Activated CD4-positive, alpha-beta T cell treated with anti-CD3 and anti-CD28 coated beads for 4 hours (primary cell): ENCODE measurements at regions not wholly inside any gene's neighbourhood (a gene's known extent, or its start where the extent isn't known, plus 50 kb on each side); places are given as distances from the start of the nearest gene placed in this dataset.
"Not testable (repeated sequence)": the region's sequence is repeated elsewhere in the genome, so short reads cannot be mapped to it uniquely, and the experiment has no call there.

ENCODE experiments used
- DNase-seq, 2 donors: peaks; one replicate each; pipeline ENCODE4 v3.0.0-alpha.2; 2020

DNA sequence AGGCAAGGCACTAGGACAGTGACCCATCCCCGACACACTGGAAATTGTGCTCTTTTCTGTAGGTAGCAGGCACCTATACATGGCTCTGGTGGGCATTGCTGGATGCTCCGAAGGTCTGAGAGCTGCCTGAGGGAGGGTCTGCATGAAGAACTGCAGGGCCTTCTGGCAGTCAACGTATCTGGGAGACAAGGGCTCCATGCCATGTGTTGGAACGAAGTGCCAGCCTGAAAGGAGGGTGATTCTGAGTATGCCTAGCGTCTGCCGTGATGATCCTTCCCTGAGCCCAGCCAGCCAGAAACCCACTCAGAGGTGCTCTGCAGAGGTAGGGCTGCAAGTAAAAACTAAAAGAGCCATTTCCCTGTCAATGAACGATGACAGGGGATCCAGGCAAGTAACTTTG lies 453.2 kb downstream of the MED10 start:
- DNase-seq: no peak

DNA sequence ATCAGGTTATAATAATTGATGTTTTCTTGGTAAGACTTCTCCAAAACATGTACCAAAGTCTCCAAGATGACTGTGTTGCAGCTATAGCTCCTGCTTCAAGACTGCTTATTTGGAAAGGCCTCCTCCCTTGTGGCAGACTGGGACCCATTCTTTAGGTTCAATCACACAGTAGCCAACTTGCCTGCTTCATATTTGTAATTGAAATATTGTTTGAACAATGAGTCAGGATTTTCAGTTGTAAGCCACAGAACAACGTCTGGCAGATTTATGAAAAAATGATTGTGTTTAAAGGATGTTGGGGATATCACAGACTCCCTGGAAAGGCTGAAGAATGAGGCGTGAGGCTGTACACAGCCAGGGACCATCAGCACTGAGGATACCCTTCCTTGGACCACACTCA lies 458.9 kb downstream of the MED10 start:
- no peak for DNase-seq

DNA sequence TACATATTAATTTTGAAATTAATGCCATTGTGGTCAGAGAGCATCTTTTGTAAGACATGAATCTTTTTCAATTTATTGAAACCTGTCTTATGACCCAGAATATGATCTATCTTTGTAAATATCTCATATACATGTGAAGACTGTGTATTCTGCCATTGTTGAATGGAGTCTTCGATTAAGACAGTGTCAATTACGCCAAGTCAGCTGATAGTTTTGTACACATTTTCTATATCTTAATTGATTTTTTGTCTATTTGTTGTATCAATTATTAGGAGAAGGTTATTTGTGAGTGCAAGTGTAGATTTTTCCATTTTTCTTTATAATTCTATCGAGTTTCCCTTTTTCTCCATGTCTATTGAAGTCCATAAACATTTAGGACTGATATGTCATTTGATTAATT lies 471.6 kb downstream of the MED10 start:
- no peak for DNase-seq

- no peak for DNase-seq
Observed at GRCh38 chr5:5905186-5905585, 473.2 kb downstream of the MED10 start.

- no peak for DNase-seq
Observed at GRCh38 chr5:5904113-5904512, 474.2 kb downstream of the MED10 start.

DNA sequence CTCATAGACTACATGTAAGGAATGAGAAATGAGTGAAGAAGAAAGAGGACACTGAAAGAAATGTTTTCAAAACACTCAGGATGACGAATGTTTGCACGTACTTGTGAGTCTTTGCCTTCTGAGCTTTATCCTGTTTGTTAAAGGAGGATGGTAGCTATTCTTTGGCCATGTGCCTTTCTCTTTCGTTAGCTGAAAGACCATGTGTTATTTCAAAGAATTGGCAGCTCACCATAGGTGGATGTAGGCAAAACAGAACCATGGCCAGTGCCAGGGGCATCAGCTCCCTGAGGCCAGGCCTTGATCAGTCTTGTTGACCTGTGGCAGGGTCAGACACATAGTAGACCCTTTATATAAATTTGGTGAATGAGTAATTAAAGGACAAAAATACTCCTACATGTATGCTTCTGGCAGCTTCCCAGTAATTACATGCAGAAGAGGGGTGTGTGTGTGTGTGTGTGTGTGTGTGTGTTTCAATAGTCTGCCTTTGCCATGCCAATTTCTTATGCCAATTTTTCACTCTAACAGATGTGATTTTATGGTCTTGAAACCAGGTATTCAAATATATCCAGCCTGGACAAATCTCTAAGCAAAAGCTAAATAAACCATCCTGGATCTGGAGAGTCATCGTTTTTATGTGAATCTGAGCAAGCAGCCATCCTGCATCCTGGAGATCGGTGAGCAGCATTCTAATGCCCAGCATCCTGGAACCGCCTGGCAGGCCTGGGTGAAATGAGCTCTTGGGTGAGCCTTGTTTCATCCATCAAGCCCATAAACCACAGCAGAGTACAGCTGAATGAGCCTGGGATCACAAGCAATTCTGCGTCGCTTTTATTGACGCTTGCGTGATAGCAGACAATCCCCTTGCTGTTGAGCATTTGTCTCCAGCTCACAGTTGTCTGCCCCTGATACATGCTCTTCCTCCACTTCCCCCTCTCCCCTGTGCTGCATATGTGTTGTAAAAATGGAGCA lies 475.4 kb downstream of the MED10 start:
- DNase-seq: no peak

GRCh38 chr5:5900350-5900749 lies 477.9 kb downstream of the ICE1 start:
- DNase-seq: no peak

- no peak for DNase-seq
Observed at GRCh38 chr5:5899716-5900115, 477.2 kb downstream of the ICE1 start.

- no peak for DNase-seq
Observed at GRCh38 chr5:5888284-5888683, 465.8 kb downstream of the ICE1 start.

DNA sequence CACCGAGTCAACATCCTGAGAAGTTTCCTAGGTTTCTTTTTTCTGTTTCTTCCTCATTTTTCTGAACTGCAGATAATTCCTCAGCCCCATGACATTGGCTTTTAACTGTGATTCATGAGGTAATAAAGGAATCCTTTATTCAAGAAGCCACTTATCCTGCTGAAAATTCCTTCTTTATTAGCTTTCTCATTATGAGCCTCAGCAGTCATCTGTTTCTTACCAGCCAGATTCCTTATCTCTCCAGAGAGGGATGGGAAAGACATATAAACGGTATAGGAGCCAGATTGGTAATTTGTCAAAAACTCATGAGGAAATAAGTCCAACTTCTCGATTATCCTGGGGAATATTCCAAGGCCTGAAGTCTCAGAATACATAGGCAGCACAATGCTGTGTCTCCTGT lies 465.4 kb downstream of the ICE1 start:
- DNase-seq: no peak

- peak in 1 of 2 donors; percentile 3 for DNase-seq
Observed at GRCh38 chr5:5886812-5887486, 464.5 kb downstream of the ICE1 start.

- no peak for DNase-seq
Observed at GRCh38 chr5:5886353-5886752, 463.9 kb downstream of the ICE1 start.

GRCh38 chr5:5885782-5886181 lies 463.3 kb downstream of the ICE1 start:
- DNase-seq: no peak

- DNase-seq: no peak
Observed at GRCh38 chr5:5884593-5884992, 462.1 kb downstream of the ICE1 start.

DNA sequence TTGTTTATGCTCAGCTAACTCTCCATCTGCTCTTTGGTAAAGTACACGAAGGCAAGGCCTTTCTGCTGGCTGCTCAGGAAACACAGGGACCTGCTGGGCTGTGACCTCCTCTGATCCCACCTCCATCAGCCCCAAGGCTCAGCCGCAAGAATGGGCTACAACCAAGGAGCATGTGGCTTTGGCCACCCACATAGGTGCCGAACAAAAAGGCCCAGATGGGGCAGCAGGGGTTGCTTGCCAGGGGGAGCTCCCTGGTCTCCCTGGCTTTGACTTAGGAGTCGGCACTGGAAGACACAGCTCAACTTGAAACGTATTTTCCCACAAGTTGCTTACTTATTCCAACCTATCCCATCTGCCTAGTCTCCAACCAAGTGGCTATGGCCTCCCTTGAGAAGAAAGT lies 461.1 kb downstream of the ICE1 start:
- DNase-seq: no peak

GRCh38 chr5:5883146-5883545 lies 460.7 kb downstream of the ICE1 start:
- no peak for DNase-seq

DNA sequence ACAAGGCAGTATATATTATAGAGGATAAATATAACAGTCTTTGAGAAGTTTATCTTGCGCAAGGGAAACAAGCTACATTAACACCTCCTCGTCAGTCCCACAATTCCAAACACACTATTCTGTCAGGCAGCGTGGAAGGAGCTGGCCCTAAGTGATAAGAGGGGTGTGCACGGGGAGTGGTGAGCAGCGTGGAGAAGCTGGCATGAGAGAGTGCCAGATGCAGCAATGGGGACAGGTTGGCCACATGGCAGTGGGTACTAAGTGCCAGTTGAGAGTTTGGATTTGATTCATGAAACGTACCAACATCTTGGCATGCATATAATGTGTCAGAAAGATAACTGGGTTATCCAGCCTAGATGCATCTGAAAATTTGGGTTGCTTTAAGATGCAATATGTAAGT lies 460.2 kb downstream of the ICE1 start:
- DNase-seq: no peak

DNA sequence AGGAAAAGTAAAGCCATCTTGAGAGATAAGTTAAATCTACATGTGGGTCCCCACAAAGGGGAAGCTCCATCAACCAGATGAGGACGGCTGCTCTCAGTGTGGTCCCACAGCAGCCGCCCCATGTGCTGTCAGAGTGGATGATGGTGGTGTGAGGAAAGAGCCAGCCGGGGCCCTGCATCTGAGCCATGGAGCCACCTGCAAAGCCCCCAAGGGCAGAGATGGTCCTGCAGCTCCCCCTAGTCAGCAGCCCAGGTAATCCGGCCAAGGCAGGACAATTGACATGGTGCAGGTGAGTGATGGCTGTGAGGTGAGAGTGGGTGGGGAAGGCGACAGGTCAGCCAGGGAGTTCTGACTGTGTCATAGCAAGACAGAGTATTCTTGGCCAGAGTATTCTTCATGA lies 458.8 kb downstream of the ICE1 start:
- DNase-seq: no peak

DNA sequence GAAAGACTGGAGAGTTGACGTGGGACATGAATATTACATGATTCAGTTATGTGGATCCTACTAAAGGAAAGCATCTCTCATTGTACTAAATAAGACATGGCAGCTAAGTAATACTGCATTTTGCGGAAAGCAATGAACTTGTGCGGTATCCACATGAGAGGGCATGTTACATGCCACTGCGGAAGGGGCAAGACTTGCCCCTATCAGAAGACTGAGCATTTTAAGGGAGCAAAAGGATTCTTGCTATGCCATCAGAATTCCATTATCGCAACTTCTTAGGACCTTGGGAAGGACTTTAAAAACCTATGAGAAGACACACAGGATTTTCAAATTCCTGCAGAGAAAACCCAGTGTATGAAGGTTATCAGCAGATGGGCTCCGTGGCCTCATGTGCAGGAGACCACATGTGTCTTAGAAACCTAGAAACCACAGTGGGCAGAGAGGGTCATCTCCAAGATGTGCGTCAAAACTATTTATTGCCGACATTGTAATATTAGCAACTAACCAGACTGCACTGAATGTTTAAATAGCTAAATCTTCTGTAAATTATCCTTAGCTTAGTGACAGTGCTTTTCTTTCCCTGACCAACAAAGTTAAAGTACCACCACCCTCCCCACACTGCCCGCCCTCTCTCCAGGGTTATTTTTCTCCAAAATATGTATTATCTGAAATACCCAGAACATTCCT lies 457.7 kb downstream of the ICE1 start:
- DNase-seq: no peak

DNA sequence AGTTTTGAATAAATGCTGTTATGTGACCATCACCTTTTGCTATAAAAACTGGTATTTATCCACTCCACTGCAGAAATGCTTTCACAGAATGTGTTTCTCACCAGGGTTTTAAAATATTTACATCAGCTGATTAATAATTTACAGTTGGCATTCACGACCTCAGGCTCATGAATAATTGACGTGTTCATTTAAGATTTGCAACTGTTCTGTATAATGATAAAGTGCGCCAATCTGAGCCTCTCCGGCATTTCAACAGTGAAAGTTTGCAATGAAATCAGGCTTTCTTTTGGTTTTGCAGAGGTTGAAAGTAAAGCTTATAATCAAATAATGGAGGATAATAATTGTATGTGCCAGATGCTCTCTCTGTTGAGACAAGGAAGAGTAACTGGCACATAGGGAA lies 434.9 kb downstream of the ICE1 start:
- DNase-seq: no peak

DNA sequence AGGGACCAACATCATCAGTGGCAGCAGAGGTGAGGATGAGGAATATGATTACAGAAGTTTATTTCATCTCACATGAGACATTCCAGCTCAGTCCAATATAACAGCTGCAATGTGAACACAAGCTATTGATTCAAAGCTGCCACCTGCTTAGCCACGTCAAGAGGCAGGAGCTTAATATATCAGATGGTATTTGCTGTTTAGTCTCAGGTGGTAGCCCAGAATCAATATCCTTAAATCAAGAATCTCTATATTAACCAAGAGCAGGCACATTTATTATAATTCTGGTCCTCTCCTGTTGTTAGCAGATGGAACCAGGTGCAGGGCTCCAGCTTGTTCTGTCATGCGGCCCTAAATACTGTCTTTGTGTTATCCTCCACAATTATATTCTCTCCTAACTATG lies 431.6 kb downstream of the ICE1 start:
- no peak for DNase-seq

GRCh38 chr5:5838493-5838892 lies 416.0 kb downstream of the ICE1 start:
- no peak for DNase-seq

DNA sequence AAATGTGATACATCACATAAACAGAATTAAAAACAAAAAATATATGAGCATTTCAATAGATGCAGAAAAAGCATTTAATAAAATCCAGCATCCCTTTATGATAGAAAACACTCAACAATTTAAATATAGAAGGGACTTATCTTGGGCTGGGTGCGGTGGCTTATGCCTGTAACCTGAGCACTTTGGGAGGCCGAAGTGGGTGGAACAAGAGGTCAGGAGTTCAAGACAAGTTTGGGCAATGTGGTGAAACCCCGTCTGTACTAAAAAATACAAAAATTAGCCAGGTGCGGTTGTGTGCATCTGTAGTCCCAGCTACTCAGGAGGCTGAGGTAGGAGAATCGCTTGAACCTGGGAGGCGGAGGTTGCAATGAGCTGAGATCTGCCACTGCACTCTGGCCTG lies 409.1 kb downstream of the ICE1 start:
- not testable (repeated sequence) for DNase-seq

DNA sequence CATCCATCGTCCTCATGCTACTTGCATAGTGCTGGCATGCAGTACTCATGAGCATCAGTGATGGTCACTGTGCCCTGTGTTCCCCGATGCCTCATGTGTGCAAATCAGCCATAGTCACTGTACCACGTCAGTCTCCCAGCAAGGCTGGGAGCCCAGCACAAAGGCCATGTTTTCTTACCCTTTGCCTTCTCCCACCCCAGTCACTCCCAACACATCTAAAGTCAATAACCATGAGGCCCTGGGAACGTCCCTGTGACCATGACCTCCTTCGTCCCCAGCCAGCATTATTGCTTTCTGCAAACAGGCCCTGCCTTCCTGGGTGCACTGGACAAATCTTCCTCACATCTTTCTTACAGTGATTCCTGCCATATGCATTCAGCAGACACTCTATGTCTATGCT lies 406.1 kb downstream of the ICE1 start:
- no peak for DNase-seq
